ENCODE measurements at regions not wholly inside any gene's neighbourhood (a gene's known extent, or its start where the extent isn't known, plus 50 kb on each side); places are given as distances from the start of the nearest gene placed in this dataset.

- Mint-ChIP-seq H3K4me3 (no peak overlapping the region), H3K9me3 (ENCODE audit: insufficient read depth) (no peaks in the 10 kb centered on the region), H3K27ac (no peak overlapping the region), H3K4me1 (no peaks in the 10 kb centered on the region), H3K27me3 (peaks cover 36% of the 10 kb centered on the region)
- WGBS (ENCODE audit: insufficient coverage) = 37% methylated on average over 2 of the region's 3 CpGs
- CTCF ChIA-PET = no interaction called here
- H3K4me2 ChIP-seq (replicated peaks; ENCODE audit: low read depth, low read length, poor library complexity, severe bottlenecking) = no peak overlapping the region
- H3K9me3 ChIP-seq (ENCODE audit: control extremely low read depth in 1 of 3, control insufficient read depth in 2 of 3, insufficient read depth in 1 of 3, low read length in 2 of 3) = no peaks in the 10 kb centered on the region
- H3K79me2 ChIP-seq (ENCODE audit: control insufficient read depth, insufficient read depth, low read length) = no peaks in the 10 kb centered on the region
- TF ChIP-seq CTCF (IDR thresholded peaks at IDR 0.05) = no peak
- no peak for TF ChIP-seq EZH2 (IDR thresholded peaks at IDR 0.05; ENCODE audit: borderline replicate concordance, insufficient read depth, low read depth, low read length, poor library complexity, severe bottlenecking)
- DNase-seq = no peak
- ATAC-seq (ENCODE audit: low read depth) = no peak
- intact Hi-C loops (cut with micrococcal nuclease) = no loop called here
- H3K4me3 ChIP-seq (ENCODE audit: control extremely low read depth in 1 of 5, extremely low read depth in 1 of 5, insufficient read depth in 1 of 5, low read depth in 2 of 5, low read length in 4 of 5) = no peak overlapping the region
- no peak overlapping the region for H3K9ac ChIP-seq (ENCODE audit: low read length)
- POLR2A ChIA-PET = no interaction called here
- no peak overlapping the region for H3K27ac ChIP-seq (ENCODE audit: low read length in 2 of 2)
- H3K4me1 ChIP-seq (ENCODE audit: control insufficient read depth in 2 of 2, insufficient read depth in 2 of 2, low read length in 2 of 2) = no peaks in the 10 kb centered on the region
- H3K27me3 ChIP-seq (replicated peaks in 1 of 4; ENCODE audit: control extremely low read depth in 1 of 4, control insufficient read depth in 3 of 4, insufficient read depth in 4 of 4, low read length in 3 of 4) = peaks cover 0 to 2% (median 0%) of the 10 kb centered on the region in 4 experiments
- H3K36me3 ChIP-seq (replicated peaks in 1 of 2; ENCODE audit: control extremely low read depth in 1 of 2, control insufficient read depth in 1 of 2, extremely low read depth in 1 of 2, insufficient read depth in 2 of 2, low read length in 1 of 2) = no peaks in the 10 kb centered on the region
- no peaks in the 10 kb centered on the region for H4K20me1 ChIP-seq (ENCODE audit: control insufficient read depth, insufficient read depth, low read length, poor library complexity, severe bottlenecking)
- no peak overlapping the region for H2AFZ ChIP-seq (ENCODE audit: insufficient read depth, low read depth, low read length, poor library complexity, severe bottlenecking)
Measured at GRCh38 chr10:2963889-2964631, 103.3 kb upstream of the PFKP start.

GRCh38 chr10:2962194-2962593 lies 105.2 kb upstream of the PFKP start:
- H3K4me3 Mint-ChIP-seq = no peak overlapping the region
- DNase-seq = no peak
- H3K36me3 ChIP-seq (replicated peaks in 1 of 2; ENCODE audit: control extremely low read depth in 1 of 2, control insufficient read depth in 1 of 2, extremely low read depth in 1 of 2, insufficient read depth in 2 of 2, low read length in 1 of 2) = no peaks in the 10 kb centered on the region
- ATAC-seq (ENCODE audit: low read depth) = no peak
- no peak for TF ChIP-seq EZH2 (IDR thresholded peaks at IDR 0.05; ENCODE audit: borderline replicate concordance, insufficient read depth, low read depth, low read length, poor library complexity, severe bottlenecking)
- TF ChIP-seq CTCF (IDR thresholded peaks at IDR 0.05) = no peak
- ChIA-PET CTCF (no interaction called here), POLR2A (no interaction called here)
- no peaks in the 10 kb centered on the region for H3K9me3 Mint-ChIP-seq (ENCODE audit: insufficient read depth)
- H4K20me1 ChIP-seq (ENCODE audit: control insufficient read depth, insufficient read depth, low read length, poor library complexity, severe bottlenecking) = no peaks in the 10 kb centered on the region
- H3K9me3 ChIP-seq (ENCODE audit: control extremely low read depth in 1 of 3, control insufficient read depth in 2 of 3, insufficient read depth in 1 of 3, low read length in 2 of 3) = no peaks in the 10 kb centered on the region
- no peak overlapping the region for H3K27ac ChIP-seq (ENCODE audit: low read length in 2 of 2)
- peaks cover 39% of the 10 kb centered on the region for H3K27me3 Mint-ChIP-seq
- intact Hi-C loops (cut with micrococcal nuclease) = no loop called here
- H3K4me1 Mint-ChIP-seq = no peaks in the 10 kb centered on the region
- H3K4me1 ChIP-seq (ENCODE audit: control insufficient read depth in 2 of 2, insufficient read depth in 2 of 2, low read length in 2 of 2) = no peaks in the 10 kb centered on the region
- H3K27me3 ChIP-seq (replicated peaks in 1 of 4; ENCODE audit: control extremely low read depth in 1 of 4, control insufficient read depth in 3 of 4, insufficient read depth in 4 of 4, low read length in 3 of 4) = peaks cover 0 to 2% (median 0%) of the 10 kb centered on the region in 4 experiments
- no peak overlapping the region for H3K4me3 ChIP-seq (ENCODE audit: control extremely low read depth in 1 of 5, extremely low read depth in 1 of 5, insufficient read depth in 1 of 5, low read depth in 2 of 5, low read length in 4 of 5)
- no peak overlapping the region for H2AFZ ChIP-seq (ENCODE audit: insufficient read depth, low read depth, low read length, poor library complexity, severe bottlenecking)
- no CpG with 5 or more reads among the region's 1 CpG for WGBS (ENCODE audit: insufficient coverage)
- H3K9ac ChIP-seq (ENCODE audit: low read length) = no peak overlapping the region
- no peak overlapping the region for H3K4me2 ChIP-seq (replicated peaks; ENCODE audit: low read depth, low read length, poor library complexity, severe bottlenecking)
- no peaks in the 10 kb centered on the region for H3K79me2 ChIP-seq (ENCODE audit: control insufficient read depth, insufficient read depth, low read length)
- H3K27ac Mint-ChIP-seq = no peak overlapping the region

Measured in B cell (primary cell).